NCI-H446 (cell line): ENCODE measurements at regions not wholly inside any gene's neighbourhood (a gene's known extent, or its start where the extent isn't known, plus 50 kb on each side); places are given as distances from the start of the nearest gene placed in this dataset.
"Not testable (repeated sequence)": the region's sequence is repeated elsewhere in the genome, so short reads cannot be mapped to it uniquely, and the experiment has no call there.

Experiments used
- DNase-seq, 2 experiments: peaks; one replicate each; lab custom pipeline; 2025; lab: John Stamatoyannopoulos, UW

- not testable (repeated sequence) for DNase-seq
These were observed 68.5 kb upstream of the GPC4 start for GRCh38 chrX:133483771-133484170.

- DNase-seq: peak in 1 of 2 experiments; percentile 29
These were observed 67.0 kb upstream of the GPC4 start for GRCh38 chrX:133482056-133482952.

DNA sequence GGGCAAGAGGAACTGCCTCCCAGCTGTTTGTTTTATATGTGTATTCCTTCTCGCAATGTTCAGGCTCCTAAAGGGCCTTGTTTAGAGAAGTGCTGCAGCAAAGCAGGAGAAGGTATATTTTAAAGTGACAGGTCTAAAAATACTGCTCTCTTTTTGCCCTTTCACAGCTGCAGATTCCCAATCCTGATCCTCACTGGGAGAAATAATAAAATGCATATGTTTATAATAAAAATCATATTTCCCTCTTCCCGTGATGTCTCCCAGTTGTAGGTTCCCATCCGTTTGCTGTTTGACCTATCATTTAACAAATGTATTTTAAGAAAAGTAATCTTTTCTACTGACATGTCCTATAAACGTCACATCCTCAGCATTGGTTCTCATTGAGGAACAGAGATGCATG, 62.7 kb upstream of the GPC4 start:
- no peak for DNase-seq

- no peak for DNase-seq
These were observed 60.7 kb upstream of the GPC4 start for GRCh38 chrX:133475953-133476352.

- peak in 1 of 2 experiments; percentile 17 for DNase-seq
These were observed 60.2 kb upstream of the GPC4 start for GRCh38 chrX:133475521-133475920.

GRCh38 chrX:133474574-133474973, 59.3 kb upstream of the GPC4 start:
- DNase-seq: no peak

- no peak for DNase-seq
These were observed 58.2 kb upstream of the GPC4 start for GRCh38 chrX:133473451-133473850.

- DNase-seq: no peak
These were observed 52.8 kb upstream of the GPC4 start for GRCh38 chrX:133468051-133468450.

DNA sequence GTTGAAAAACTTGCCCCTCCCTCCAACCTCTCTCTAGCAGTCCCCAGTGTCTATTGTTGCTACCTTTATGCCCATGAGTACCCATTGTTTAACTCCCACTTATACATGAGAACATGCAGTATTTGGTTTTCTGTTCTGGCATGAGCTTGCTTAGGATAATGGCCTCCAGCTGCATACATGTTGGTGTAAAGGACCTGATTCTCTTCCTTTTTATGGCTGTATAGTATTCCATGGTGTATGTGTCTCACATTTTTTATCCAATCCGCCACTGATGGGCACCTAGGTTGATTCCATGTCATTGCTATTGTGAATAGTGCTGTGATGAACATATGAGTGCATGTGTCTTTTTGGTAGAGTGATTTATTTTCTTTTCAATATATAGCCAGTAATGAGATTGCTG, 50.0 kb upstream of the GPC4 start:
- no peak for DNase-seq
